ENCODE measurements at regions not wholly inside any gene's neighbourhood (a gene's known extent, or its start where the extent isn't known, plus 50 kb on each side); places are given as distances from the start of the nearest gene placed in this dataset.

- TF ChIP-seq POLR2A (IDR thresholded peaks at IDR 0.05) (no peak), CTCF (IDR thresholded peaks at IDR 0.05) (no peak)
- WGBS, 2 donors = 88 to 89% methylated on average over 2 of the region's 2 CpGs
- intact Hi-C loops (cut with DNase I; ENCODE audit: low total_unique reads) = no loop called here
- DNase-seq (ENCODE audit: low spot score in 2 of 2) = no peak
- no peak overlapping the region for H3K4me3 ChIP-seq (ENCODE audit: low read depth, poor library complexity, severe bottlenecking)
Measured at GRCh38 chr5:125202871-125203438, 456.5 kb upstream of the ZNF608 start.

- TF ChIP-seq POLR2A (IDR thresholded peaks at IDR 0.05) (no peak), CTCF (IDR thresholded peaks at IDR 0.05) (no peak)
- intact Hi-C loops (cut with DNase I; ENCODE audit: low total_unique reads) = no loop called here
- 61 to 75% methylated on average over 2 of the region's 2 CpGs for WGBS, 2 donors
Measured at GRCh38 chr5:125203912-125204311, 457.5 kb upstream of the ZNF608 start.

GRCh38 chr5:125205601-125206225 is 459.3 kb upstream of the ZNF608 start:
- 79 to 84% methylated on average over 6 of the region's 6 CpGs for WGBS, 2 donors
- TF ChIP-seq POLR2A (IDR thresholded peaks at IDR 0.05) = no peak
- TF ChIP-seq CTCF (IDR thresholded peaks at IDR 0.05) = no peak
- H3K4me3 ChIP-seq (ENCODE audit: low read depth, poor library complexity, severe bottlenecking) = no peak overlapping the region
- DNase-seq (ENCODE audit: low spot score in 2 of 2) = no peak
- intact Hi-C loops (cut with DNase I; ENCODE audit: low total_unique reads) = no loop called here

More at GRCh38 chr5:125203912-125204311, 457.5 kb upstream of the ZNF608 start:
- no peak overlapping the region for H3K4me3 ChIP-seq (ENCODE audit: low read depth, poor library complexity, severe bottlenecking)
- DNase-seq (ENCODE audit: low spot score in 2 of 2) = no peak

GRCh38 chr5:125207856-125208255 is 461.4 kb upstream of the ZNF608 start:
- DNase-seq (ENCODE audit: low spot score in 2 of 2) = no peak
- TF ChIP-seq CTCF (IDR thresholded peaks at IDR 0.05) (no peak), POLR2A (IDR thresholded peaks at IDR 0.05) (no peak)
- intact Hi-C loops (cut with DNase I; ENCODE audit: low total_unique reads) = no loop called here
- H3K4me3 ChIP-seq (ENCODE audit: low read depth, poor library complexity, severe bottlenecking) = no peak overlapping the region

- intact Hi-C loops (cut with DNase I; ENCODE audit: low total_unique reads) = no loop called here
- no peak for DNase-seq (ENCODE audit: low spot score in 2 of 2)
- WGBS, 2 donors = 65 to 70% methylated on average over 2 of the region's 2 CpGs
- TF ChIP-seq CTCF (IDR thresholded peaks at IDR 0.05) (no peak), POLR2A (IDR thresholded peaks at IDR 0.05) (no peak)
- no peak overlapping the region for H3K4me3 ChIP-seq (ENCODE audit: low read depth, poor library complexity, severe bottlenecking)
Measured at GRCh38 chr5:125209650-125210049, 463.2 kb upstream of the ZNF608 start.

All from lower leg skin (tissue), 4 donors.